Keratinocyte (primary cell): ENCODE measurements at regions not wholly inside any gene's neighbourhood (a gene's known extent, or its start where the extent isn't known, plus 50 kb on each side); places are given as distances from the start of the nearest gene placed in this dataset.

Experiments
- DNase-seq: peaks from one replicate; pipeline ENCODE4 v3.0.0-alpha.2; 2011; ENCODE audit warnings: low read depth, missing footprints, low spot score
- FAIRE-seq: peaks from 2 replicates; lab custom pipeline; 2011; peaks lifted over from hg19 to GRCh38; lab: Jason Lieb, UNC
- H2AFZ ChIP-seq: 2 replicates; pipeline ENCODE4 v1.6.0; 2012; ENCODE audit warnings: low read length, control low read depth, inconsistent platforms; ENCODE audit not compliant: control insufficient read depth
- H3K27ac ChIP-seq: 2 replicates; pipeline ENCODE4 v1.5.1; 2011; ENCODE audit warnings: low read length; ENCODE audit not compliant: control insufficient read depth, insufficient read depth
- H3K27me3 ChIP-seq: 3 replicates; pipeline ENCODE4 v1.6.0; 2011; ENCODE audit warnings: low read length; ENCODE audit not compliant: control insufficient read depth, insufficient read depth; ENCODE audit errors: extremely low read depth
- H3K36me3 ChIP-seq, 2 experiments: 2 replicates in 1 of 2; 3 replicates in 1 of 2; pipeline ENCODE4 v1.5.1; 2011; ENCODE audit warnings: low read length in 2 of 2, mild to moderate bottlenecking in 1 of 2; ENCODE audit not compliant: control insufficient read depth in 2 of 2, insufficient read depth in 2 of 2; ENCODE audit errors: extremely low read depth in 1 of 2
- H3K4me1 ChIP-seq: 3 replicates; pipeline ENCODE4 v1.5.1; 2011; ENCODE audit warnings: low read length; ENCODE audit not compliant: control insufficient read depth, insufficient read depth; ENCODE audit errors: extremely low read depth
- H3K4me2 ChIP-seq: 3 replicates; pipeline ENCODE4 v1.6.0; 2011; ENCODE audit warnings: low read depth, low read length; ENCODE audit not compliant: control insufficient read depth, insufficient read depth; ENCODE audit errors: extremely low read depth
- H3K4me3 ChIP-seq, 3 experiments: fragments of 200-600 bp in 1 of 3; sonication (generic) in 1 of 3; 2 replicates in 2 of 3; 3 replicates in 1 of 3; pipeline ENCODE4 v1.5.1; 2011 to 2016; ENCODE audit warnings: low read length in 3 of 3, mild to moderate bottlenecking in 3 of 3, control low read depth in 2 of 3, inconsistent platforms in 1 of 3, low read depth in 1 of 3, mixed read lengths in 1 of 3, mixed run types in 1 of 3, moderate library complexity in 1 of 3; ENCODE audit not compliant: control insufficient read depth in 2 of 3, insufficient read depth in 2 of 3; ENCODE audit errors: extremely low read depth in 1 of 3
- H3K79me2 ChIP-seq: 2 replicates; pipeline ENCODE4 v1.6.0; 2012; ENCODE audit warnings: low read length; ENCODE audit not compliant: control insufficient read depth, insufficient read depth
- H3K9ac ChIP-seq: 3 replicates; pipeline ENCODE4 v1.6.0; 2011; ENCODE audit warnings: low read length; ENCODE audit not compliant: control insufficient read depth, insufficient read depth; ENCODE audit errors: extremely low read depth
- H3K9me1 ChIP-seq: 3 replicates; pipeline ENCODE4 v1.6.0; 2011; ENCODE audit warnings: low read length; ENCODE audit not compliant: control insufficient read depth, insufficient read depth; ENCODE audit errors: extremely low read depth
- H3K9me3 ChIP-seq: 2 replicates; pipeline ENCODE4 v1.5.1; 2012; ENCODE audit warnings: low read depth, low read length; ENCODE audit not compliant: control insufficient read depth
- H4K20me1 ChIP-seq: 3 replicates; pipeline ENCODE4 v1.6.0; 2011; ENCODE audit warnings: low read length; ENCODE audit not compliant: control insufficient read depth, insufficient read depth; ENCODE audit errors: extremely low read depth
- CTCF ChIP-seq, 3 experiments: IDR thresholded peaks in 1 of 3; conservative IDR thresholded peaks in 1 of 3; optimal IDR thresholded peaks in 1 of 3; 2 replicates in 2 of 3; 3 replicates in 1 of 3; pipeline versions ENCODE3 to v1.5.1; 2011; ENCODE audit warnings: low read length in 3 of 3, mild to moderate bottlenecking in 3 of 3, moderate library complexity in 2 of 3, control low read depth in 1 of 3, inconsistent platforms in 1 of 3; ENCODE audit not compliant: insufficient read depth in 2 of 3; ENCODE audit errors: extremely low read depth in 1 of 3
- EZH2 ChIP-seq: IDR thresholded peaks from one replicate; pipeline ENCODE4 v1.6.1; 2012; ENCODE audit warnings: inconsistent platforms, mild to moderate bottlenecking, low read length, moderate library complexity
- dilution Hi-C: fragments of 300-500 bp; cut with MboI; formaldehyde crosslinking; loops from one replicate; pipeline ENCODE4 v1.7.0; 2020; ENCODE audit warnings: low sequenced_read_pairs; ENCODE audit not compliant: extremely low pct_ligation_motif_present

- Histone ChIP-seq H3K9me3 (no peaks in the 10 kb centered on the region), H3K36me3 (no peaks in the 10 kb centered on the region), H3K9me1 (no peaks in the 10 kb centered on the region), H3K9ac (no peak overlapping the region), H3K27ac (no peak overlapping the region), H3K4me3 (no peak overlapping the region), H2AFZ (no peak overlapping the region), H3K4me1 (no peaks in the 10 kb centered on the region), H3K79me2 (no peaks in the 10 kb centered on the region), H3K27me3 (no peaks in the 10 kb centered on the region), H4K20me1 (no peaks in the 10 kb centered on the region), H3K4me2 (no peak overlapping the region)
- TF ChIP-seq EZH2: no peak
- no peak for TF ChIP-seq CTCF (optimal IDR thresholded peaks at IDR 0.05 in 1 of 3, IDR thresholded peaks at IDR 0.05 in 1 of 3, conservative IDR thresholded peaks at IDR 0.05 in 1 of 3; ENCODE audit: extremely low read depth in 1 of 3, insufficient read depth in 2 of 3, low read length in 3 of 3)
- dilution Hi-C loops: no loop called here
- no peak for FAIRE-seq
- DNase-seq: no peak
Measured at GRCh38 chr18:76056471-76057110, 438.5 kb downstream of the ZNF516 start.

DNA sequence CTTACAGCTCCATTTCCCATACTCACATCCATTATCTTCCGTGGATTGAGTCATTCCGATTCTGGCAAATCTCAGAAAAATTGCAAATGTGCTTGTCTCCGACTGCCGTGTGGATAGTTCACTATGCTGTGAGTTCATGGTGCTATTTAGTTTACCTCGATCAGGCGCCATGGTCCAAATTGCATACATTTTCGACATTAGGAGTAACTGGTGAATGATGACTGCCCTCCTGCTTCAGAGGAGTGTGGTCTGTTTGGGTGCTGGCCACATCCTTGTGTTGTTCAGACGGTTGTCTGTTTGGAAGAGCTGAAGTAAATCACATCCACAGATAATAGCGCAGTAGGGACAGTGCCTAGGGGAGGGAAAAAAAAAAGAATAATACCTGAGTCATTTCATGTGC lies 439.5 kb downstream of the ZNF516 start:
- Histone ChIP-seq H2AFZ (no peak overlapping the region), H3K27me3 (no peaks in the 10 kb centered on the region), H3K27ac (no peak overlapping the region), H3K9ac (no peak overlapping the region), H3K9me3 (no peaks in the 10 kb centered on the region), H3K4me3 (no peak overlapping the region), H3K36me3 (no peaks in the 10 kb centered on the region), H3K4me1 (no peaks in the 10 kb centered on the region), H3K9me1 (no peaks in the 10 kb centered on the region), H4K20me1 (no peaks in the 10 kb centered on the region), H3K4me2 (no peak overlapping the region), H3K79me2 (no peaks in the 10 kb centered on the region)
- FAIRE-seq (no peak), DNase-seq (no peak)
- dilution Hi-C loops: no loop called here
- TF ChIP-seq EZH2 (no peak), CTCF (optimal IDR thresholded peaks at IDR 0.05 in 1 of 3, IDR thresholded peaks at IDR 0.05 in 1 of 3, conservative IDR thresholded peaks at IDR 0.05 in 1 of 3; ENCODE audit: extremely low read depth in 1 of 3, insufficient read depth in 2 of 3, low read length in 3 of 3) (no peak)
